H9 (cell line): ENCODE measurements at regions not wholly inside any gene's neighbourhood (a gene's known extent, or its start where the extent isn't known, plus 50 kb on each side); places are given as distances from the start of the nearest gene placed in this dataset.

ENCODE experiments used
- DNase-seq: peaks from one replicate; pipeline ENCODE4 v3.0.0-alpha.2; 2017
- H2AFZ ChIP-seq: one replicate; pipeline ENCODE4 v1.6.1; 2013; ENCODE audit warnings: mild to moderate bottlenecking, low read length, control low read depth, moderate library complexity
- H2AK5ac ChIP-seq: 2 replicates; pipeline ENCODE4 v1.6.1; 2013; ENCODE audit warnings: low read length, control low read depth, mixed read lengths; ENCODE audit not compliant: insufficient read length
- H2BK120ac ChIP-seq: one replicate; pipeline ENCODE4 v1.6.1; 2013; ENCODE audit warnings: low read depth, mild to moderate bottlenecking, low read length, control low read depth, inconsistent platforms; ENCODE audit not compliant: poor library complexity, severe bottlenecking
- H2BK12ac ChIP-seq: 2 replicates; pipeline ENCODE4 v1.6.1; 2013; ENCODE audit warnings: low read length, control low read depth, mixed read lengths, low read depth; ENCODE audit not compliant: insufficient read length
- H2BK15ac ChIP-seq: 2 replicates; pipeline ENCODE4 v1.6.1; 2013; ENCODE audit warnings: low read depth, low read length, control low read depth
- H2BK20ac ChIP-seq: one replicate; pipeline ENCODE4 v1.6.1; 2013; ENCODE audit warnings: low read depth, mild to moderate bottlenecking, low read length, control low read depth, inconsistent platforms; ENCODE audit not compliant: poor library complexity, severe bottlenecking
- H2BK5ac ChIP-seq: 2 replicates; pipeline ENCODE4 v1.6.1; 2013; ENCODE audit warnings: low read length, control low read depth, mixed read lengths; ENCODE audit not compliant: insufficient read length
- H3K14ac ChIP-seq: 2 replicates; pipeline ENCODE4 v1.6.1; 2013; ENCODE audit warnings: low read length, control low read depth; ENCODE audit not compliant: insufficient read depth
- H3K18ac ChIP-seq: 2 replicates; pipeline ENCODE4 v1.6.1; 2013; ENCODE audit warnings: low read depth, mild to moderate bottlenecking, mixed read lengths, low read length, control low read depth; ENCODE audit not compliant: insufficient read length
- H3K23ac ChIP-seq: 2 replicates; pipeline ENCODE4 v1.6.1; 2013; ENCODE audit warnings: low read length, control low read depth, mixed read lengths, low read depth; ENCODE audit not compliant: insufficient read length
- H3K23me2 ChIP-seq: 2 replicates; pipeline ENCODE4 v1.6.1; 2013; ENCODE audit warnings: low read depth, mild to moderate bottlenecking, mixed read lengths, low read length, control low read depth; ENCODE audit not compliant: insufficient read length, poor library complexity, severe bottlenecking
- H3K27ac ChIP-seq: 2 replicates; pipeline ENCODE4 v1.5.1; 2013; ENCODE audit warnings: low read length, control low read depth, mixed read lengths, low read depth; ENCODE audit not compliant: insufficient read length
- H3K27me3 ChIP-seq: 2 replicates; pipeline ENCODE4 v1.6.1; 2013; ENCODE audit warnings: low read length, control low read depth, inconsistent platforms; ENCODE audit not compliant: insufficient read depth
- H3K4ac ChIP-seq: 2 replicates; pipeline ENCODE4 v1.6.1; 2013; ENCODE audit warnings: low read depth, mild to moderate bottlenecking, control low read depth, inconsistent platforms, low read length, moderate library complexity
- H3K4me1 ChIP-seq: 2 replicates; pipeline ENCODE4 v1.6.1; 2013; ENCODE audit warnings: low read length, control low read depth, inconsistent platforms; ENCODE audit not compliant: insufficient read depth
- H3K4me2 ChIP-seq: 2 replicates; pipeline ENCODE4 v1.6.1; 2013; ENCODE audit warnings: low read length, control low read depth, mixed read lengths; ENCODE audit not compliant: insufficient read length, insufficient read depth
- H3K56ac ChIP-seq: 2 replicates; pipeline ENCODE4 v1.6.1; 2013; ENCODE audit warnings: low read depth, mild to moderate bottlenecking, mixed read lengths, low read length, control low read depth; ENCODE audit not compliant: insufficient read length
- H3K79me1 ChIP-seq: 2 replicates; pipeline ENCODE4 v1.6.1; 2013; ENCODE audit warnings: low read depth, mild to moderate bottlenecking, moderate library complexity, low read length, control low read depth, inconsistent platforms; ENCODE audit not compliant: insufficient read depth, poor library complexity, severe bottlenecking
- H3K79me2 ChIP-seq: 2 replicates; pipeline ENCODE4 v1.6.1; 2013; ENCODE audit warnings: low read length, control low read depth, inconsistent platforms; ENCODE audit not compliant: insufficient read depth
- H3K9ac ChIP-seq: 2 replicates; pipeline ENCODE4 v1.6.1; 2013; ENCODE audit warnings: low read length, control low read depth, mixed read lengths; ENCODE audit not compliant: insufficient read length; ENCODE audit errors: extremely low read depth
- H3K9me3 ChIP-seq: one replicate; pipeline ENCODE4 v1.6.1; 2013; ENCODE audit warnings: low read depth, low read length, inconsistent platforms; ENCODE audit not compliant: control insufficient read depth
- H3T11ph ChIP-seq: one replicate; pipeline ENCODE4 v1.6.1; 2013; ENCODE audit warnings: mild to moderate bottlenecking, low read length, control low read depth, inconsistent platforms
- H4K20me1 ChIP-seq: one replicate; pipeline ENCODE4 v1.6.1; 2013; ENCODE audit not compliant: control insufficient read depth, insufficient read length, insufficient read depth
- H4K5ac ChIP-seq: 2 replicates; pipeline ENCODE4 v1.6.1; 2013; ENCODE audit warnings: low read depth, mild to moderate bottlenecking, mixed read lengths, low read length, control low read depth; ENCODE audit not compliant: insufficient read length
- H4K8ac ChIP-seq: replicated peaks from 2 replicates; pipeline ENCODE4 v1.6.1; 2013; ENCODE audit warnings: low read length, control low read depth, mixed read lengths, low read depth; ENCODE audit not compliant: insufficient read length
- H4K91ac ChIP-seq: 2 replicates; pipeline ENCODE4 v1.6.1; 2013; ENCODE audit warnings: low read depth, mild to moderate bottlenecking, moderate library complexity, mixed read lengths, low read length, control low read depth; ENCODE audit not compliant: insufficient read length
- H3K27ac Mint-ChIP-seq, 3 experiments: 2 replicates in 2 of 3; 3 replicates in 1 of 3; pipeline ENCODE4 v1.8.0; 2020 to 2021; ENCODE audit warnings: mixed read lengths in 3 of 3, mild to moderate bottlenecking in 1 of 3, moderate library complexity in 1 of 3
- H3K27me3 Mint-ChIP-seq: 2 replicates; pipeline ENCODE4 v1.8.0; 2021; ENCODE audit warnings: low read depth, mild to moderate bottlenecking, moderate library complexity, mixed read lengths
- H3K36me3 Mint-ChIP-seq, 3 experiments: 2 replicates in 2 of 3; 3 replicates in 1 of 3; pipeline ENCODE4 v1.8.0; 2020 to 2021; ENCODE audit warnings: low read depth in 3 of 3, mixed read lengths in 3 of 3; ENCODE audit not compliant: insufficient read depth in 1 of 3
- H3K4me1 Mint-ChIP-seq, 2 experiments: 2 replicates each; pipeline ENCODE4 v1.8.0; 2020; ENCODE audit warnings: mixed read lengths in 2 of 2
- H3K4me3 Mint-ChIP-seq, 2 experiments: 2 replicates in 1 of 2; 3 replicates in 1 of 2; pipeline ENCODE4 v1.8.0; 2020 to 2021; ENCODE audit warnings: mild to moderate bottlenecking in 2 of 2, mixed read lengths in 2 of 2, moderate library complexity in 1 of 2
- H3K9me3 Mint-ChIP-seq, 2 experiments: 2 replicates in 1 of 2; 3 replicates in 1 of 2; pipeline ENCODE4 v1.8.0; 2020; ENCODE audit warnings: mild to moderate bottlenecking in 2 of 2, mixed read lengths in 2 of 2, moderate library complexity in 1 of 2
- CTCF ChIP-seq: fragments of 200-600 bp; sonication (generic); conservative IDR thresholded peaks from 3 replicates; pipeline ENCODE4 v1.8.0; 2021; ENCODE audit warnings: antibody characterized with exemption, mild to moderate bottlenecking
- WGBS: extraction: QIAGEN DNeasy Blood & Tissue Kit; methylation state at CpG from one replicate; pipeline ENCODE4 v1.1.7; 2013; ENCODE audit warnings: missing lambda C conversion rate, low lambda C conversion rate, mixed read lengths; ENCODE audit not compliant: insufficient read length; ENCODE audit errors: extremely low coverage; 5-methylcytosine and 5-hydroxymethylcytosine counted together

- H3K4me2 ChIP-seq: no peak overlapping the region
- no peaks in the 10 kb centered on the region for H3K79me2 ChIP-seq
- Mint-ChIP-seq H3K4me3 (no peak overlapping the region), H3K4me1 (peaks cover 0 to 6% of the 10 kb centered on the region in 2 experiments; a peak in 1 of 4 replicates), H3K27ac (no peak overlapping the region), H3K9me3 (no peaks in the 10 kb centered on the region), H3K27me3 (peaks cover 1% of the 10 kb centered on the region; the same call in 1 of the 2 replicates), H3K36me3 (no peaks in the 10 kb centered on the region)
- H3K23ac ChIP-seq: no peak overlapping the region
- H2BK5ac ChIP-seq: no peak overlapping the region
- no peak overlapping the region for H3K18ac ChIP-seq
- H3K23me2 ChIP-seq: no peaks in the 10 kb centered on the region
- DNase-seq: no peak
- no peak overlapping the region for H4K8ac ChIP-seq
- TF ChIP-seq CTCF: no peak
- no peak overlapping the region for H2AFZ ChIP-seq
- no peaks in the 10 kb centered on the region for H3K79me1 ChIP-seq
- no peak overlapping the region for H3K27ac ChIP-seq
- H3K27me3 ChIP-seq: no peaks in the 10 kb centered on the region
- no peak overlapping the region for H2BK15ac ChIP-seq
- H2BK120ac ChIP-seq: no peak overlapping the region
- H2BK20ac ChIP-seq: no peak overlapping the region
- H3K14ac ChIP-seq: no peak overlapping the region
- H4K20me1 ChIP-seq: no peaks in the 10 kb centered on the region
- H3K9me3 ChIP-seq: no peaks in the 10 kb centered on the region
- H3T11ph ChIP-seq: no peak overlapping the region
- no peak overlapping the region for H3K4ac ChIP-seq
- H4K91ac ChIP-seq: no peak overlapping the region
- no peak overlapping the region for H2AK5ac ChIP-seq
- no peak overlapping the region for H3K56ac ChIP-seq
- H2BK12ac ChIP-seq: no peak overlapping the region
- H3K4me1 ChIP-seq: no peaks in the 10 kb centered on the region
- H3K9ac ChIP-seq: no peak overlapping the region
- no CpG with 5 or more reads among the region's 3 CpGs for WGBS
- H4K5ac ChIP-seq: no peak overlapping the region
Measured at GRCh38 chr11:19576054-19576453, 136.6 kb upstream of the NAV2 start.
